SK-N-SH treated with all-trans-retinoic acid at 6 μM for 48 hours (cell line): ENCODE measurements at regions not wholly inside any gene's neighbourhood (a gene's known extent, or its start where the extent isn't known, plus 50 kb on each side); places are given as distances from the start of the nearest gene placed in this dataset.

Experiments used
- ARNTL ChIP-seq: fragments of 450-650 bp; formaldehyde crosslinking; IDR thresholded peaks from 2 replicates; pipeline ENCODE4 v1.5.0; 2020; ENCODE audit warnings: low read depth, mild to moderate bottlenecking, moderate library complexity, borderline replicate concordance
- BACH2 ChIP-seq: fragments of 250-450 bp; sonication (Bioruptor Pico); IDR thresholded peaks from 2 replicates; pipeline ENCODE4 v1.9.0; 2021; ENCODE audit warnings: mild to moderate bottlenecking, borderline replicate concordance
- CREB5 ChIP-seq: fragments of 250-450 bp; sonication (Bioruptor Pico); IDR thresholded peaks from 2 replicates; pipeline ENCODE4 v1.5.1; 2020; ENCODE audit warnings: low read depth, mild to moderate bottlenecking, moderate library complexity
- GLIS3 ChIP-seq: fragments of 250-450 bp; sonication (Bioruptor Pico); IDR thresholded peaks from 2 replicates; pipeline ENCODE4 v1.5.0; 2020; ENCODE audit warnings: mild to moderate bottlenecking, moderate library complexity
- PATZ1 ChIP-seq: fragments of 250-450 bp; sonication (Bioruptor Pico); IDR thresholded peaks from 2 replicates; pipeline ENCODE4 v1.8.0; 2020; ENCODE audit warnings: mild to moderate bottlenecking, moderate library complexity, borderline replicate concordance
- PPARA ChIP-seq: fragments of 250-450 bp; sonication (Bioruptor Pico); IDR thresholded peaks from 2 replicates; pipeline ENCODE4 v1.5.0; 2020; ENCODE audit warnings: mild to moderate bottlenecking, borderline replicate concordance
- RARB ChIP-seq: fragments of 250-450 bp; sonication (Bioruptor Pico); IDR thresholded peaks from 2 replicates; pipeline ENCODE4 v1.8.0; 2021; ENCODE audit warnings: mild to moderate bottlenecking, moderate library complexity
- TSHZ2 ChIP-seq: fragments of 250-450 bp; sonication (Bioruptor Pico); IDR thresholded peaks from 2 replicates; pipeline ENCODE4 v1.5.0; 2020; ENCODE audit warnings: mild to moderate bottlenecking, moderate library complexity
- ZFP3 ChIP-seq: fragments of 250-450 bp; sonication (Bioruptor Pico); IDR thresholded peaks from 2 replicates; pipeline ENCODE4 v1.5.0; 2020; ENCODE audit warnings: mild to moderate bottlenecking, moderate library complexity
- ZNF565 ChIP-seq: fragments of 450-650 bp; formaldehyde crosslinking; conservative IDR thresholded peaks from 2 replicates; pipeline ENCODE4 v1.5.0; 2020; ENCODE audit warnings: low read depth, mild to moderate bottlenecking, moderate library complexity
- ZNF70 ChIP-seq: fragments of 450-650 bp; formaldehyde crosslinking; IDR thresholded peaks from 2 replicates; pipeline ENCODE4 v1.5.0; 2020; ENCODE audit warnings: mild to moderate bottlenecking, moderate library complexity
- ZNF8 ChIP-seq: fragments of 450-650 bp; formaldehyde crosslinking; IDR thresholded peaks from 2 replicates; pipeline ENCODE4 v1.5.0; 2020; ENCODE audit warnings: mild to moderate bottlenecking, moderate library complexity

GRCh38 chr9:1738511-1739100, 276.5 kb upstream of the SMARCA2 start:
- TF ChIP-seq PATZ1: no peak
- no peak for TF ChIP-seq ZNF70 (CRISPR knock-in tag)
- no peak for TF ChIP-seq TSHZ2 (CRISPR knock-in tag)
- TF ChIP-seq RARB (CRISPR knock-in tag): no peak
- no peak for TF ChIP-seq GLIS3 (CRISPR knock-in tag)
- TF ChIP-seq ZNF565 (CRISPR knock-in tag): no peak
- TF ChIP-seq ARNTL: no peak
- TF ChIP-seq ZFP3 (CRISPR knock-in tag): no peak
- TF ChIP-seq PPARA (CRISPR knock-in tag): no peak
- TF ChIP-seq BACH2 (CRISPR knock-in tag): no peak
- TF ChIP-seq ZNF8: no peak
- no peak for TF ChIP-seq CREB5 (CRISPR knock-in tag)
